T-helper 17 cell (primary cell): ENCODE measurements at regions not wholly inside any gene's neighbourhood (a gene's known extent, or its start where the extent isn't known, plus 50 kb on each side); places are given as distances from the start of the nearest gene placed in this dataset.

Experiments
- ATAC-seq: fragments of 150-1000 bp; cut with Tn5 transposase; 2 replicates; pipeline ENCODE4 v1.10.0; 2021; ENCODE audit warnings: mild to moderate bottlenecking, moderate library complexity
- DNase-seq, 3 donors: peaks; one replicate each; pipeline versions ENCODE4 v3.0.0 to v3.0.0-alpha.2; 2020 to 2021
- H3K9me3 ChIP-seq: one replicate; pipeline ENCODE4 v1.7.0; 2013; ENCODE audit warnings: low read length, mild to moderate bottlenecking; ENCODE audit not compliant: control insufficient read depth, poor library complexity, severe bottlenecking
- H3K27ac Mint-ChIP-seq: one replicate; pipeline ENCODE4 v1.8.0; 2022; ENCODE audit warnings: mild to moderate bottlenecking, moderate library complexity, mixed read lengths
- H3K27me3 Mint-ChIP-seq: one replicate; pipeline ENCODE4 v1.8.0; 2022; ENCODE audit warnings: mixed read lengths
- H3K36me3 Mint-ChIP-seq: one replicate; pipeline ENCODE4 v1.8.0; 2022; ENCODE audit warnings: low read depth, mixed read lengths
- H3K4me1 Mint-ChIP-seq: one replicate; pipeline ENCODE4 v1.8.0; 2022; ENCODE audit warnings: mild to moderate bottlenecking, mixed read lengths
- H3K4me3 Mint-ChIP-seq: one replicate; pipeline ENCODE4 v1.8.0; 2022; ENCODE audit warnings: mild to moderate bottlenecking, moderate library complexity, mixed read lengths

DNA sequence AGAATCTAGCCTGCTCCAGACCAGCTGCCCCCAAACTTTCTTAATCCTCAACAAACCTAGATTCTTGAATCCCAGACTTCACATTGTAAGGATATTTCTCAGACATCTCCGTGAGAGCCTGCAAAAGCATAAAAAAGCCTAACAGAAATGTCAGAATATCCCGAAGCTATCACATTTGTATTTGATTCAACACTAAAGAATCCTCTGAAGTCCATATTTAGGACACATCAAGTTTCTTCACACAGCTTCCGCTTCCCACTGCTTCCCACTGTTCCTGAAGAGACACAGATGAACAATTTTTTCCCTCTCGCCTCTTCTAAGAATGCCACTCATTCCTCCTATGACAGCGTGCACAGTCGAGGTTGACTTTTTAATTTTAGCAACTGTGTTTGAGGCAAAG is 396.2 kb upstream of the IGFBP3 start:
- Mint-ChIP-seq H3K4me3 (no peak overlapping the region), H3K4me1 (no peaks in the 10 kb centered on the region), H3K27ac (no peak overlapping the region), H3K27me3 (no peaks in the 10 kb centered on the region), H3K36me3 (no peaks in the 10 kb centered on the region)
- H3K9me3 ChIP-seq, result no peaks in the 10 kb centered on the region
- no peak for DNase-seq
- ATAC-seq, result no peak

DNA sequence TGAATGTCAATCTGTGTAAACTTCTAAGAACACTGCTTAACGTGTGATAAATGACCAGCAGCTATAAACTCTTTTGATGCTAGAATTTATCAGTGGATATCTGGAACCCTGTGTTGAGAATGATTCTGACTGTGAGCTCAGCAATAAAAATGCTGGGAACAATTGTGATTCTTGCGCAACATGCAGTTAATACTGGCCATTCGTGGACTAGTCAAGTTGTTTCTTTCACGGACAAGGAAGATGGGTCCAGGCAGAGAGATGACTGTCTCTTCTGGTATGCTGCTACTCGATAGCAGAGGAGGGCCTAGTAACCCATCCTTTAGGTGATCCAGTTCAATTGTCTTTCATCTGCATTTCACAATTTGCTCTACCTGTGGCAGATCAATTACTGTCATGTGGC is 394.8 kb upstream of the IGFBP3 start:
- no peak overlapping the region for H3K4me3 Mint-ChIP-seq
- no peaks in the 10 kb centered on the region for H3K4me1 Mint-ChIP-seq
- no peaks in the 10 kb centered on the region for H3K27me3 Mint-ChIP-seq
- no peak overlapping the region for H3K27ac Mint-ChIP-seq
- no peak for DNase-seq
- no peaks in the 10 kb centered on the region for H3K36me3 Mint-ChIP-seq
- ATAC-seq, result no peak
- no peaks in the 10 kb centered on the region for H3K9me3 ChIP-seq

DNA sequence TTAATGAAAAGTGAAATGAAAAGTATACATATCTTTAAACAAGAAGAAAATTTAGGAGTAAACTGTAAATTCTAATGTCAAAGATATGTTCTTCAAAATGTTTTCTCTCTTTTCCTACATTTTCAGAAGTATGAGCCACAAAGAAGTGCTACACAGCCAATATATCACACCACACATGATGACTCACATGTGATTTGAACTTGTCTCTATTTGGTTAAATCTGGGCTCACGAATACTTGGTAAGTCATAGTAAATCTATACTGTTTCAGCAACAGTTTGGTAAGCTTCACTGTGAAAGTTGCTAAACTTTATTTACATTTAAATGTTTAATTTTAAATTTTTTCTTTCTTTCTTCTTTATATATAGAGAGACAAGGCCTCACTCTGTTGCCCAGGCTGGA is 380.6 kb upstream of the IGFBP3 start:
- Mint-ChIP-seq H3K4me1 (no peaks in the 10 kb centered on the region), H3K36me3 (no peaks in the 10 kb centered on the region), H3K4me3 (no peak overlapping the region), H3K27me3 (no peaks in the 10 kb centered on the region), H3K27ac (no peak overlapping the region)
- ATAC-seq (no peak), DNase-seq (no peak)
- H3K9me3 ChIP-seq, result no peaks in the 10 kb centered on the region

DNA sequence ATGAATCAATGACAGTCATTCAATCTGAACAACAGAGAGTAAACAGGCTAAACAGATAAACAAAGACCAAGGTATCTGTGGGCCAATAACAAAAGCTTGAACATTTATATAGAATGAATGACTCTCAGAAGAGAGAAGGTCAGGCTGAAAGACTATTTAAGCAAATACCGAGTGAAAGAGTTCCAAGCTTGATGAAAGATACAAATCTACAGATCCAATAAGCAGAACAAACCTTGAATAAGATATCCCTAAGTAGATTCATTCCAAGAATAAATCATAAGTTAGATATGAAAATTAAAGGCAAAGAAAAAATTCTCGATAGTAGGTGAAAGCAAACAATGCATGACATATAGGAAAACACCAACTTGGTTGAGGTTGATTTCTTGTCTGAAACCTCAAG is 376.4 kb upstream of the IGFBP3 start:
- no peaks in the 10 kb centered on the region for H3K27me3 Mint-ChIP-seq
- ATAC-seq (no peak), DNase-seq (no peak)
- no peaks in the 10 kb centered on the region for H3K9me3 ChIP-seq
- no peaks in the 10 kb centered on the region for H3K4me1 Mint-ChIP-seq
- no peak overlapping the region for H3K4me3 Mint-ChIP-seq
- H3K27ac Mint-ChIP-seq, result no peak overlapping the region
- no peaks in the 10 kb centered on the region for H3K36me3 Mint-ChIP-seq

DNA sequence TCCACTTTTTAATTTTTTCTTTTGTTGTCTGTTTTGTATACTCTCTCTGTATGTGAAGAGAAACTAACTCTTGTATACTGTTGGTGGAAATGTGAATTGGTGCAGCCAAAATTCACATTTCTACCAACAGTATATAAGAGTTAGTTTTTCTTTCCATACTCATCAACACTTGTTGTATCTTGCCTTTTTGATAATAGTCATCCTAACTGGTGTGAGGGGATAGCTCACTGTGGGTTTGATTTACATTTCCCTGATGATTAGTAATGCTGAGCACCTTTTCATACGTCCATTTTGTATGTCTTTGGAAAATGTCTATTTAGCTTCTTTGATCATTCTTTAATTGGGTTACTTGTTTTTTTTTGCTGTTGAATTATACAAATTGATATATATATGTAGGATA is 375.5 kb upstream of the IGFBP3 start:
- H3K9me3 ChIP-seq, result no peaks in the 10 kb centered on the region
- Mint-ChIP-seq H3K4me3 (no peak overlapping the region), H3K4me1 (no peaks in the 10 kb centered on the region), H3K27ac (no peak overlapping the region), H3K27me3 (no peaks in the 10 kb centered on the region), H3K36me3 (no peaks in the 10 kb centered on the region)
- ATAC-seq (no peak), DNase-seq (no peak)

DNA sequence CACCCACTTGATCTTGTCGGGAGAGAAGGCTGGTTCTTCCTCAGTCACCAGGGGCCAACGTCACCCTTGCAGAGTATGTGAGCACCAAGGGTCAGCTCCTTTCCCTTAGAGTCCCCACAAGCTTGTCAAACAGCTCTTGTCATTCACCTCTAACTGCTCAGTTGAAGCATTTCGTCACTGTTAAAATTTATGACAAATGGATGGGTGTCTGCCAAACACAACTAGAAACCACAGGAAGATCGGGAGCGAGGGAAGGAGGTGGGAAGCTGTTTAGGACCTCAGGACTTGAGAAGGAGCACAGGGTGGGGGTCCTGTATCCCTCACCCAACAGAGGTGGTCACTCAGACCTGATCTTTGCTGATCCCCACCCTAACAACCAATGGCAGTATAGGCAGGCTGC is 373.3 kb upstream of the IGFBP3 start:
- H3K9me3 ChIP-seq, result no peaks in the 10 kb centered on the region
- Mint-ChIP-seq H3K4me1 (no peaks in the 10 kb centered on the region), H3K27me3 (no peaks in the 10 kb centered on the region), H3K4me3 (no peak overlapping the region), H3K36me3 (no peaks in the 10 kb centered on the region), H3K27ac (no peak overlapping the region)
- no peak for DNase-seq
- no peak for ATAC-seq

DNA sequence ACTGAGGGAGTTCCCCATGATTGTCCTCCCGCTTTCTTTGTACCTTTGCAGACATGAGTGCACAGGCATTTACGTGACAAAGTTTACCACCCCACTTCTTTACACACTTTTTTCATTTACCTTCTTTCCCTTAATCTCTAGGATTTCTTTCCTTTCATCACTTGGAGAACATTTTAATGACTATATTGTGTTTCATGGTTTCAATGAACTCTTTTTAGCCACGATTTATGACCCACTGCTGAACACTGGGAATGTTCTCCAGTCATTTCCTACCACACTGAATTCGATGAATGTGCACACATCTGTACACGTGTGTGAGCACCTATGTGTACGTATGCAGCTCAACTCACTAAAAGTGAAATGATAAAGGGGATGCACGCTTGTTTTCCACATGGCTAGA is 371.7 kb upstream of the IGFBP3 start:
- no peaks in the 10 kb centered on the region for H3K36me3 Mint-ChIP-seq

DNA sequence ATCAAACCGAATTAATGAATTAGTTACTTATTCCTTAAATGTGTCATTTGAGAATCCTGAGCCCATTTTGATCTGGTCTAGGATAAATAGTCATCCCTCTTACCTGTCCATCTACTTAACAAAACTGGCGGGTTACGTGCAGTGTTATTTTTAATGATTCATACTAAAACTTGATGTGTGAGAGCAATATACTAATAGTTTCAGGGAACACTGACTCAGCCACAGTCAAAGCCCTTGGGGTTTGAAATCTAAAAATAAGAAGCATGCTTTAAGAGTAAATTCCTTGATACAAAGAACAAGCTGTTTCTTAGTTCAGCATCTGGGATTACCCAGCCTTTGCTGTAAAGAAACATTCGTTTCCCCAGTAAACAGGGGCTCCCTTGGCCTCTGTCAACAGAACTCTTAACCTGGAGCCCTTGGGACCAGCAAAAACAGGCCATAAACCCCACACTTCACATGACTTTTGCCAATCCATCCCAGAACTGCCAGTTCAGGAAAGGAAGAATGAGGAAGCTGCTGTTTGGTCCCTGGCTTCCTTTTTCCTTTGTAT is 370.6 kb upstream of the IGFBP3 start:
- no peak for ATAC-seq
- Mint-ChIP-seq H3K4me3 (no peak overlapping the region), H3K4me1 (no peaks in the 10 kb centered on the region), H3K36me3 (no peaks in the 10 kb centered on the region), H3K27me3 (no peaks in the 10 kb centered on the region), H3K27ac (no peak overlapping the region)
- no peak for DNase-seq
- H3K9me3 ChIP-seq, result no peaks in the 10 kb centered on the region

More for the DNA sequence above, 371.7 kb upstream of the IGFBP3 start:
- H3K4me3 Mint-ChIP-seq, result no peak overlapping the region
- H3K27me3 Mint-ChIP-seq, result no peaks in the 10 kb centered on the region
- H3K9me3 ChIP-seq, result no peaks in the 10 kb centered on the region
- no peaks in the 10 kb centered on the region for H3K4me1 Mint-ChIP-seq
- no peak for DNase-seq
- ATAC-seq, result no peak
- no peak overlapping the region for H3K27ac Mint-ChIP-seq

DNA sequence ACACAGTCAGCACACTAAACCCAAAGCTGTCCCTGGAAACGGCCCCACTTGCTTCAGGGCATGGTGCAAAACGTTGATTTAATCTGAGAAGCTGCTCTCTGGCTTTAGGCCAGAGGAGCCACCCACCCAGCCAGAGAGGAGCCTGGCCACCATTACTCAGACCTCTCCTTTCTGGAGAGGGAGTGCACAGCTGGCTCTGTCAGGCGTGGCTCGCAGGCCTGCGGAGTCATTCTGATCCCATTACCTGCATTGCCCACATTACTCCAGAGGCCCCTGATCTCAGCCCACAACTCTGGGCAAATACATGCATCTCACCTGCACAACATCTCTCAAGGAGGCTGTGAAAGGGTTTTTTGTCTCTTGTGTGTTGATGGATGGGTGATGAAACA is 370.0 kb upstream of the IGFBP3 start:
- Mint-ChIP-seq H3K4me3 (no peak overlapping the region), H3K27ac (no peak overlapping the region), H3K27me3 (no peaks in the 10 kb centered on the region), H3K36me3 (no peaks in the 10 kb centered on the region), H3K4me1 (no peaks in the 10 kb centered on the region)
- DNase-seq (no peak), ATAC-seq (no peak)
- no peaks in the 10 kb centered on the region for H3K9me3 ChIP-seq

DNA sequence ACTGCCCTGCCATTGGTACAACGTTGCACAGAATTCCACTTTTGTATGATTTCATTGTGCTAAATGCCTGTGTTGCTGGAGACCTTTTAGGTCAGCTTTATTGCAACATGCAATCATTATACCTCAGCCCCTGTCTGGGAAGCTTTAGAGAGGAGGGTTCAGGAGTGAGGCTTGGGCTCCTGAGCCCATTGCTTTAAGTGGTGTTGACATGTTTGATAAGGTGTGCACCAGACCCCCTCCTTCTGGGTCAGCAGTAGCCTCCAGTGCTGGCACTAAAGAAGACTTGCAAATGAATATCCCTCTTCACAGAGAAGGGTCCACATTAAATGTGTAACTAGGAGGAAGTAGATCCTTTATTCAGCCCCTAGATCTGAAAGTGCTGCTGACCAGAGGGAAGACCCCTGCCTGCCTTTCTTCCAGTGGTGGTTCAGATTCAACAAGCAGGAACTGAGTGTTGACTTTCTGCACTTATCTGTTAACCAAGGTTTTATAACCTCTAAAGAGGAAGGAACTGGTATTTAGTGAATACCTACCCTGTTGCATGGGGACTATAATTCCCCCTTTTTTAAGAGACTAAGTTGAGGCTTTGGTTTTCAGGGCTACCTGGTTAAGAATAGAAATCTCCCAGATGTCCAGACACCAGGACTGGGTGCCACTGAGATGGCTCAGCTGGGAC is 369.4 kb upstream of the IGFBP3 start:
- DNase-seq (no peak), ATAC-seq (no peak)
- Mint-ChIP-seq H3K4me1 (no peaks in the 10 kb centered on the region), H3K27me3 (no peaks in the 10 kb centered on the region), H3K4me3 (no peak overlapping the region), H3K27ac (no peak overlapping the region), H3K36me3 (no peaks in the 10 kb centered on the region)
- H3K9me3 ChIP-seq, result no peaks in the 10 kb centered on the region

DNA sequence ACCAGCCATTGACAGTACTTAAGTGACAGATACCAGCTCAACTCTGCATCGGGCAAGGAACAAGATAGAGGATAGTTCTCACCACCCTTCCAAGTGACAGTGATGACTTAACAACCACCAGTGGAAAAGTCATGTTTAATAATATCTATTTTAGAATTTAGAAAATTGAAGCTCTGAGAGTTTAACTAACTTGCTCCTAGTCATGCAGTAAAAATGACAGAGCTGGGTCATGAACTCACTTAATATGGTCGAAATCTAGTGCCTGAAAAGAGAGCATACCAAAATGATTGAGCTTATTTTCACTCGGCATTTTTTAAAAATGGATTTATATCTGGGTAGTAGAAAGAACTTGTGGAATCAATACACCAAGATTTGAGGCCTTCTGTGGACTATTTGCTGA is 367.8 kb upstream of the IGFBP3 start:
- Mint-ChIP-seq H3K4me1 (no peaks in the 10 kb centered on the region), H3K27me3 (no peaks in the 10 kb centered on the region), H3K4me3 (no peak overlapping the region), H3K27ac (no peak overlapping the region), H3K36me3 (no peaks in the 10 kb centered on the region)
- ATAC-seq (no peak), DNase-seq (no peak)
- H3K9me3 ChIP-seq, result no peaks in the 10 kb centered on the region

DNA sequence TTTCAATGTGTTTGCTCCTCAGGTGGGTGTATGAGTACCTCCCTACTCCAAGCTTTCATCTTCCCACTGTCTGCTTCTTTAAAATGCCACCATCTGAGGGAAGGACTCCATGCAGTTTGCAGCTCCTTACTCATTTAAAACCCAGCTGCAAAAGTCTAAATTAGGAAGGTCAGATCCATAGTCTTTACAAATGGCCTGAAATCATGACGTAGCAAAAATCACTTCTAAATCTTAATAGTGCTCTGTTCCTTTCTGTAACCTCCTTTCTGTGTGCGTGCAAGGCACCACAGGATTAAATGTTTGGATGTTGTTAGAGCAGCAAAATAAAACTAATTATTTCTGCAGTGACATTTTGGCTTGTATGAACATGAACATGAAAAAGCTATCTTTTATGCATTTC is 366.9 kb upstream of the IGFBP3 start:
- H3K27me3 Mint-ChIP-seq, result no peaks in the 10 kb centered on the region
- no peaks in the 10 kb centered on the region for H3K4me1 Mint-ChIP-seq
- DNase-seq (no peak), ATAC-seq (no peak)
- no peaks in the 10 kb centered on the region for H3K9me3 ChIP-seq
- no peak overlapping the region for H3K27ac Mint-ChIP-seq
- no peak overlapping the region for H3K4me3 Mint-ChIP-seq
- H3K36me3 Mint-ChIP-seq, result no peaks in the 10 kb centered on the region

DNA sequence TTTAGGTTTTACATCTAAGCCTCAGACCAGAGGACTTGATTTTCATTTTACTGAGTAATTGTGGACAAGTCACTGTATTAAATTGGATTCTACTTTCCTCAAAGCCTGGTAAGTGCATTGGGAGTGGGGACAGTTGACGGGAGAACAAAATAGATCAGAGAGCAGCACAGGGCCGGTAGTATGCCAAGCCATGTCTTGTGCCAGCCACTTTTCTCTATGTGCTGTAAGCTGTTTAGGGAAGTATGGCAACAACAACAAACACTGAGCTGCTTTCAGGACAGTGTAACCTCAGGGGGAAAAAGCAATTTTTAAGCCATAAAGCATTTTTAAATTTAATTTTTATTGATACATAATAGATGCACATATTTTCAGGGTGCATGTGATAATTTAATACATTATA is 365.9 kb upstream of the IGFBP3 start:
- Mint-ChIP-seq H3K4me3 (no peak overlapping the region), H3K36me3 (no peaks in the 10 kb centered on the region), H3K4me1 (no peaks in the 10 kb centered on the region), H3K27me3 (no peaks in the 10 kb centered on the region), H3K27ac (no peak overlapping the region)
- H3K9me3 ChIP-seq, result no peaks in the 10 kb centered on the region
- no peak for DNase-seq
- ATAC-seq, result no peak

DNA sequence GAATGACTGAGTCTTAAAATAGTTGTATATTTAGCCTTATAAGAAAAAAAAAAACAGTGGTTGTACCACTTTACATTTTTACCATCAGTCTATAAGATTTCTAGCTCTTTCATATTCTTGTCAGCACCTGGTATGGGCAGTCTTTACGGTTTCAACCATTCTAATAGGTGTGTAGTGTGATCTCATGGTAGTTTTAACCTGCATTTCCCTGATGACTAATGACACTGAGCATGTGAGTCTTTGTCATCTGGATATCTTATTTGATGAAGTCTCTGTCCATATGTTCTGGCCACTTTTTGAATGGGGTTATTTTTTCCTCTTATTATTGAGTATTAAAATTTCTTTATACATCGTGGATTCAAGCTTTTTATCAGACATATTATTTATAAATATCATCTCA is 365.3 kb upstream of the IGFBP3 start:
- Mint-ChIP-seq H3K4me1 (no peaks in the 10 kb centered on the region), H3K4me3 (no peak overlapping the region), H3K27me3 (no peaks in the 10 kb centered on the region), H3K36me3 (no peaks in the 10 kb centered on the region), H3K27ac (no peak overlapping the region)
- no peak for ATAC-seq
- no peaks in the 10 kb centered on the region for H3K9me3 ChIP-seq
- no peak for DNase-seq
